SU-DHL-6 (cell line): ENCODE measurements at regions not wholly inside any gene's neighbourhood (a gene's known extent, or its start where the extent isn't known, plus 50 kb on each side); places are given as distances from the start of the nearest gene placed in this dataset.

Experiments
- H2AFZ ChIP-seq: fragments of 200-600 bp; sonication (generic); 2 replicates; pipeline ENCODE4 v1.6.1; 2014; ENCODE audit warnings: low read depth, mild to moderate bottlenecking, moderate library complexity, mixed read lengths, antibody characterized with exemption, low read length; ENCODE audit not compliant: severe bottlenecking
- H3F3A ChIP-seq: fragments of 200-600 bp; shearing (Covaris generic); 2 replicates; pipeline ENCODE4 v1.6.0; 2016; ENCODE audit warnings: antibody characterized with exemption, mild to moderate bottlenecking; ENCODE audit not compliant: insufficient read depth
- H3K27ac ChIP-seq: fragments of 200-600 bp; sonication (generic); 2 replicates; pipeline ENCODE4 v1.5.1; 2016; ENCODE audit warnings: low read depth, mild to moderate bottlenecking, low read length, moderate library complexity, mixed read lengths
- H3K27me3 ChIP-seq: fragments of 200-600 bp; sonication (generic), shearing (Covaris generic); 2 replicates; pipeline ENCODE4 v1.6.0; 2014; ENCODE audit warnings: mild to moderate bottlenecking, low read length
- H3K36me3 ChIP-seq: fragments of 200-600 bp; sonication (generic); 2 replicates; pipeline ENCODE4 v1.6.1; 2014; ENCODE audit warnings: mild to moderate bottlenecking, low read length, mixed read lengths
- H3K4me2 ChIP-seq: fragments of 300-600, 200-600 bp; shearing (Covaris generic), sonication (generic); 2 replicates; pipeline ENCODE4 v1.6.0; 2014; ENCODE audit warnings: low read length, low read depth, mild to moderate bottlenecking; ENCODE audit not compliant: poor library complexity, severe bottlenecking
- H3K4me3 ChIP-seq: fragments of 200-600 bp; sonication (generic); 2 replicates; pipeline ENCODE4 v1.5.1; 2014; ENCODE audit warnings: antibody characterized with exemption, low read length, mild to moderate bottlenecking, mixed read lengths; ENCODE audit not compliant: insufficient read depth, poor library complexity, severe bottlenecking
- H3K79me2 ChIP-seq: fragments of 200-600 bp; sonication (generic); 2 replicates; pipeline ENCODE4 v1.6.1; 2014; ENCODE audit warnings: mild to moderate bottlenecking, low read length, moderate library complexity; ENCODE audit not compliant: insufficient read depth
- H3K9ac ChIP-seq: fragments of 200-600 bp; sonication (generic); 2 replicates; pipeline ENCODE4 v1.7.0; 2014; ENCODE audit warnings: mild to moderate bottlenecking, low read length
- H3K9me2 ChIP-seq: fragments of 200-600 bp; sonication (generic); replicated peaks from 2 replicates; pipeline ENCODE4 v1.6.1; 2014; ENCODE audit warnings: low read length; ENCODE audit not compliant: insufficient read depth
- H3K9me3 ChIP-seq: fragments of 200-600 bp; sonication (generic); 2 replicates; pipeline ENCODE4 v1.6.1; 2014; ENCODE audit warnings: low read length, mixed read lengths; ENCODE audit not compliant: insufficient read depth
- H4K20me1 ChIP-seq: fragments of 200-600 bp; sonication (generic); 2 replicates; pipeline ENCODE4 v1.6.1; 2014; ENCODE audit warnings: low read depth, mild to moderate bottlenecking, antibody characterized with exemption, low read length, moderate library complexity, mixed read lengths
- EZH2phosphoT487 ChIP-seq: fragments of 200-600 bp; sonication (generic), shearing (Covaris generic); conservative IDR thresholded peaks from 2 replicates; pipeline ENCODE4 v1.6.1; 2018; ENCODE audit warnings: mild to moderate bottlenecking, antibody characterized with exemption, low read length, moderate library complexity, mixed read lengths
- TF ChIP-seq, protein P1 (sequence below): fragments of 200-600 bp; sonication (generic); IDR thresholded peaks from one replicate; pipeline ENCODE4 v1.5.1; 2017; ENCODE audit warnings: antibody characterized with exemption, mild to moderate bottlenecking, low read length, moderate library complexity; ENCODE audit not compliant: insufficient read depth, poor library complexity, severe bottlenecking

DNA sequence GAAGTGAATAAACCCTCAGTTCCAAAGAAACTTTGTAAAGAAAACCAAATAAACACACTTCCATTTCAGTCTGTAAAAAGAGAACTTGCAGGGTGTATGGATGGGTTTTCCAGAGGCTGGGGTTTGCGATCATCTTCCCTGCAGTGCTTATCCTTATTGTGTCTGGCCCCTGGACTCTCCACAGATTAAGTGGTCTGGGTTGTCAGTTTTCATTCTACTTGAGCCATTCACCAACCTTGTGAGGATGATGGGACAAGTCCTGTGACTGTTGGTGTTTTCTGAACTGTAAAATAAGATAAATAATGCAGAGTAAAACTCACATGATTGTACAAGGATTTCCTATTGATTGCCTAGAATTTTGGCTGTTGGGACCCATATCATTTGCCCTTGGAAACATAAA lies 166.1 kb upstream of the MOCS2 start:
- no peak overlapping the region for H3K4me3 ChIP-seq
- no peak overlapping the region for H3K4me2 ChIP-seq
- no peak overlapping the region for H3K27ac ChIP-seq
- H2AFZ ChIP-seq = no peak overlapping the region
- no peaks in the 10 kb centered on the region for H3F3A ChIP-seq
- no peaks in the 10 kb centered on the region for H3K9me3 ChIP-seq
- H3K27me3 ChIP-seq = no peaks in the 10 kb centered on the region
- no peaks in the 10 kb centered on the region for H3K9me2 ChIP-seq
- no peaks in the 10 kb centered on the region for H3K79me2 ChIP-seq
- H3K36me3 ChIP-seq = no peaks in the 10 kb centered on the region
- TF ChIP-seq, protein P1, sequence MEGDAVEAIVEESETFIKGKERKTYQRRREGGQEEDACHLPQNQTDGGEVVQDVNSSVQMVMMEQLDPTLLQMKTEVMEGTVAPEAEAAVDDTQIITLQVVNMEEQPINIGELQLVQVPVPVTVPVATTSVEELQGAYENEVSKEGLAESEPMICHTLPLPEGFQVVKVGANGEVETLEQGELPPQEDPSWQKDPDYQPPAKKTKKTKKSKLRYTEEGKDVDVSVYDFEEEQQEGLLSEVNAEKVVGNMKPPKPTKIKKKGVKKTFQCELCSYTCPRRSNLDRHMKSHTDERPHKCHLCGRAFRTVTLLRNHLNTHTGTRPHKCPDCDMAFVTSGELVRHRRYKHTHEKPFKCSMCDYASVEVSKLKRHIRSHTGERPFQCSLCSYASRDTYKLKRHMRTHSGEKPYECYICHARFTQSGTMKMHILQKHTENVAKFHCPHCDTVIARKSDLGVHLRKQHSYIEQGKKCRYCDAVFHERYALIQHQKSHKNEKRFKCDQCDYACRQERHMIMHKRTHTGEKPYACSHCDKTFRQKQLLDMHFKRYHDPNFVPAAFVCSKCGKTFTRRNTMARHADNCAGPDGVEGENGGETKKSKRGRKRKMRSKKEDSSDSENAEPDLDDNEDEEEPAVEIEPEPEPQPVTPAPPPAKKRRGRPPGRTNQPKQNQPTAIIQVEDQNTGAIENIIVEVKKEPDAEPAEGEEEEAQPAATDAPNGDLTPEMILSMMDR = no peak
- TF ChIP-seq EZH2phosphoT487 = no peak
- H4K20me1 ChIP-seq = no peaks in the 10 kb centered on the region
- no peak overlapping the region for H3K9ac ChIP-seq

DNA sequence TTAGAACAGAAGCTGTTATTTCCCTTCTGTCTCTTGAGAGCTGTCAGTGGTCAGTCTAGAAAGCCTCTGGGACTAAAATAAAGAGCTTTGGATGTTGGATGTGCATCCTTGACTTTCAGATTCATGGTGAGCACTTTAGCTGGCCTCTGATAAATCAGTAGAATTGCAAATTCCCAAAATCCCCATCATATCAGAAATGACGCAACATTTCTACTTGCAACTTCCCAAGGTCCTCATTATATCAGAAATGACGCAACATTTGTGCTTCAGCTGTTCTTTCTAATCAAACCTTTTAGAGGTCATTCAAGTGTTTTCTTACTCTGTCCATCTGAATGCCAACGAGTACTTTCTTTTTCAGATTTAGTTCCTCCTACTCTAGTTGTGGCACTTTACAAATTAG lies 167.3 kb upstream of the MOCS2 start:
- H3K27ac ChIP-seq = no peak overlapping the region
- TF ChIP-seq, protein P1 = no peak
- TF ChIP-seq EZH2phosphoT487 = no peak
- H3K27me3 ChIP-seq = no peaks in the 10 kb centered on the region
- H3K4me3 ChIP-seq = no peak overlapping the region
- H3K79me2 ChIP-seq = no peaks in the 10 kb centered on the region
- H3F3A ChIP-seq = no peaks in the 10 kb centered on the region
- H3K9ac ChIP-seq = no peak overlapping the region
- H3K9me3 ChIP-seq = no peaks in the 10 kb centered on the region
- no peaks in the 10 kb centered on the region for H3K9me2 ChIP-seq
- no peaks in the 10 kb centered on the region for H4K20me1 ChIP-seq
- no peak overlapping the region for H3K4me2 ChIP-seq
- no peaks in the 10 kb centered on the region for H3K36me3 ChIP-seq
- no peak overlapping the region for H2AFZ ChIP-seq

DNA sequence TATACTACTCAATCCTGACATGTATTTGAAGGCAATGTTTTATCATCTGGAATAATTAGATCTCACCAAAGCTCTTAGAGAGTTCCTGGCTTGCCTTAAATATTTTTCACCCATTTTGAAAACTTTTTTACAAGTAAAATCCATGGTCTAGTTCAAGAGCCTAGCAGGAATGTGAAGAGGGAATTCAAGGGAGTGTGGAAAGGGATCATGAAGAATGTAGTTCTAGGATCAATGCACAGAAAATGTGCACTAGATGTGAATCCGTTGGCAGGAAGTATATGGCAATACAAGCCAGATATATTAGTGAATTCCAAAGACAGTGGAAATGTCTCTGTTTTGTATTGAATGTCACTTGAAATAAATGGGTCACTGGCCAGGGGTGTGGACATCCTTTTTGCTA lies 167.9 kb upstream of the MOCS2 start:
- Histone ChIP-seq H3K9ac (no peak overlapping the region), H3K27ac (no peak overlapping the region), H3K9me2 (no peaks in the 10 kb centered on the region), H3K27me3 (no peaks in the 10 kb centered on the region), H3F3A (no peaks in the 10 kb centered on the region), H3K4me2 (no peak overlapping the region), H4K20me1 (no peaks in the 10 kb centered on the region), H3K4me3 (no peak overlapping the region), H2AFZ (no peak overlapping the region), H3K36me3 (no peaks in the 10 kb centered on the region), H3K9me3 (no peaks in the 10 kb centered on the region), H3K79me2 (no peaks in the 10 kb centered on the region)
- TF ChIP-seq EZH2phosphoT487 = no peak
- TF ChIP-seq, protein P1 = no peak

DNA sequence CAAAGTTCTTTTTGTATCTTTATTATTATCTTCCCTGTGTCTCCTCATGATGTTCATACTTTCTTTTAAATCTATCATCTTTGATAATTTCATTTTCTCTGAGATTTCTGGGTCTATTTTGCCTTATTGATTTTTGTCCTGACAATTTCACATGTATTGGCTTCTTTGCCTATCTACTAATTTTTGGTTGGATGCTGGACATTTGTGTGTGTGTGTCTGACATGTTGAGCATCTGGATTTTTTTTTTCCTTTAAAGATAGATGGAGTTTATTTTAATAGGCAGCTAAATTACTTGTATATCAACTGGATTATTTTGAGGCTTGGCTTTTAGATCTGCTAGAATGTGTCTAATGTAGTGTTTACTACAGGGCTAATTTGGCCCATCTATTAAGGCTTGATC lies 178.0 kb upstream of the MOCS2 start:
- Histone ChIP-seq H3K27me3 (no peaks in the 10 kb centered on the region), H3K36me3 (no peaks in the 10 kb centered on the region), H3K9me3 (no peaks in the 10 kb centered on the region), H2AFZ (no peak overlapping the region), H3K4me3 (no peak overlapping the region), H4K20me1 (no peaks in the 10 kb centered on the region), H3K27ac (no peak overlapping the region), H3K79me2 (no peaks in the 10 kb centered on the region), H3K4me2 (no peak overlapping the region), H3F3A (no peaks in the 10 kb centered on the region), H3K9me2 (no peaks in the 10 kb centered on the region), H3K9ac (no peak overlapping the region)
- TF ChIP-seq, protein P1 = no peak
- TF ChIP-seq EZH2phosphoT487 = no peak
